RWPE2 (cell line): ENCODE measurements at regions not wholly inside any gene's neighbourhood (a gene's known extent, or its start where the extent isn't known, plus 50 kb on each side); places are given as distances from the start of the nearest gene placed in this dataset.

Experiments used
- ATAC-seq: fragments of 200-7000 bp; cut with Tn5 transposase; 3 replicates; pipeline ENCODE4 v1.9.1; 2021; ENCODE audit warnings: low read depth
- DNase-seq: peaks from one replicate; pipeline ENCODE4 v3.0.0-alpha.2; 2020; ENCODE audit warnings: low spot score
- H3K27ac ChIP-seq: fragments of 450-650 bp; 2 replicates; pipeline ENCODE4 v1.5.1; 2017; ENCODE audit warnings: mild to moderate bottlenecking; ENCODE audit not compliant: poor library complexity, severe bottlenecking
- H3K27me3 ChIP-seq: fragments of 250-450 bp; sonication (Bioruptor Pico); 2 replicates; pipeline ENCODE4 v1.5.1; 2021; ENCODE audit warnings: mild to moderate bottlenecking, moderate library complexity; ENCODE audit not compliant: insufficient read depth, poor library complexity, severe bottlenecking
- H3K36me3 ChIP-seq: fragments of 250-450 bp; sonication (Bioruptor Pico); 2 replicates; pipeline ENCODE4 v1.5.1; 2020; ENCODE audit warnings: low read depth, mild to moderate bottlenecking, moderate library complexity
- H3K4me1 ChIP-seq: fragments of 250-450 bp; sonication (Bioruptor Pico); 2 replicates; pipeline ENCODE4 v1.5.1; 2021; ENCODE audit warnings: mild to moderate bottlenecking, moderate library complexity; ENCODE audit not compliant: insufficient read depth, poor library complexity, severe bottlenecking
- H3K4me3 ChIP-seq: fragments of 250-450 bp; sonication (Bioruptor Pico); 2 replicates; pipeline ENCODE4 v1.5.1; 2021; ENCODE audit warnings: mild to moderate bottlenecking, moderate library complexity; ENCODE audit not compliant: severe bottlenecking
- H3K9me3 ChIP-seq: fragments of 250-450 bp; sonication (Bioruptor Pico); 2 replicates; pipeline ENCODE4 v1.5.1; 2021; ENCODE audit warnings: mild to moderate bottlenecking, moderate library complexity; ENCODE audit not compliant: severe bottlenecking
- CTCF ChIP-seq: fragments of 450-650 bp; IDR thresholded peaks from one replicate; pipeline ENCODE4 v1.5.1; 2017; ENCODE audit warnings: mild to moderate bottlenecking, moderate library complexity; ENCODE audit not compliant: poor library complexity, severe bottlenecking

GRCh38 chr20:39234520-39235095 lies 272.5 kb downstream of the DHX35 start:
- Histone ChIP-seq H3K27ac (no peak overlapping the region), H3K36me3 (no peaks in the 10 kb centered on the region), H3K4me3 (no peak overlapping the region), H3K9me3 (no peaks in the 10 kb centered on the region), H3K4me1 (no peaks in the 10 kb centered on the region), H3K27me3 (no peaks in the 10 kb centered on the region)
- ATAC-seq (no peak), DNase-seq (no peak)
- TF ChIP-seq CTCF, result no peak

- ATAC-seq, result no peak
- H3K4me1 ChIP-seq, result no peaks in the 10 kb centered on the region
- no peak overlapping the region for H3K27ac ChIP-seq
- no peaks in the 10 kb centered on the region for H3K9me3 ChIP-seq
- peaks cover 3% of the 10 kb centered on the region for H3K27me3 ChIP-seq
- H3K4me3 ChIP-seq, result no peak overlapping the region
- no peaks in the 10 kb centered on the region for H3K36me3 ChIP-seq
- TF ChIP-seq CTCF, result no peak
- DNase-seq, result no peak
These were observed 271.6 kb downstream of the DHX35 start for GRCh38 chr20:39233755-39234154.

- no peak for ATAC-seq
- Histone ChIP-seq H3K4me3 (no peak overlapping the region), H3K27ac (no peak overlapping the region), H3K27me3 (peaks cover 4% of the 10 kb centered on the region), H3K36me3 (no peaks in the 10 kb centered on the region), H3K9me3 (no peaks in the 10 kb centered on the region), H3K4me1 (no peaks in the 10 kb centered on the region)
- DNase-seq, result no peak
- TF ChIP-seq CTCF, result no peak
These were observed 265.3 kb downstream of the DHX35 start for GRCh38 chr20:39227416-39227815.

GRCh38 chr20:39225978-39226377 lies 263.8 kb downstream of the DHX35 start:
- Histone ChIP-seq H3K4me1 (no peaks in the 10 kb centered on the region), H3K9me3 (no peaks in the 10 kb centered on the region), H3K27me3 (peaks cover 8% of the 10 kb centered on the region), H3K36me3 (no peaks in the 10 kb centered on the region), H3K27ac (no peak overlapping the region), H3K4me3 (no peak overlapping the region)
- TF ChIP-seq CTCF, result no peak
- DNase-seq, result no peak
- ATAC-seq, result no peak

GRCh38 chr20:39225536-39225935 lies 263.4 kb downstream of the DHX35 start:
- ATAC-seq, result no peak
- Histone ChIP-seq H3K4me3 (no peak overlapping the region), H3K27ac (no peak overlapping the region), H3K4me1 (no peaks in the 10 kb centered on the region), H3K36me3 (no peaks in the 10 kb centered on the region), H3K27me3 (peaks cover 8% of the 10 kb centered on the region), H3K9me3 (no peaks in the 10 kb centered on the region)
- TF ChIP-seq CTCF, result no peak
- no peak for DNase-seq
